GM12873 (cell line): ENCODE measurements at regions not wholly inside any gene's neighbourhood (a gene's known extent, or its start where the extent isn't known, plus 50 kb on each side); places are given as distances from the start of the nearest gene placed in this dataset.

Experiments
- CTCF ChIP-seq: IDR thresholded peaks from 2 replicates; pipeline ENCODE4 v1.5.1; 2012; ENCODE audit warnings: low read depth, mild to moderate bottlenecking, moderate library complexity, low read length, control low read depth; ENCODE audit not compliant: insufficient read depth; ENCODE audit errors: missing control alignments

GRCh38 chr21:19048098-19048672 lies 644.6 kb upstream of the TMPRSS15 start:
- no peak for TF ChIP-seq CTCF

- TF ChIP-seq CTCF, result no peak
These were observed 646.0 kb upstream of the TMPRSS15 start for GRCh38 chr21:19049567-19049966.

GRCh38 chr21:19065164-19065563 lies 661.6 kb upstream of the TMPRSS15 start:
- no peak for TF ChIP-seq CTCF

GRCh38 chr21:19076031-19076430 lies 672.4 kb upstream of the TMPRSS15 start:
- no peak for TF ChIP-seq CTCF

GRCh38 chr21:19109694-19110093 lies 706.1 kb upstream of the TMPRSS15 start:
- TF ChIP-seq CTCF, result no peak

- no peak for TF ChIP-seq CTCF
These were observed 717.0 kb upstream of the TMPRSS15 start for GRCh38 chr21:19120591-19120990.

GRCh38 chr21:19122356-19122755 lies 718.8 kb upstream of the TMPRSS15 start:
- no peak for TF ChIP-seq CTCF
